HG03159 (cell line): ENCODE measurements at regions not wholly inside any gene's neighbourhood (a gene's known extent, or its start where the extent isn't known, plus 50 kb on each side); places are given as distances from the start of the nearest gene placed in this dataset.
"Not testable (repeated sequence)": the region's sequence is repeated elsewhere in the genome, so short reads cannot be mapped to it uniquely, and the experiment has no call there.

ENCODE experiments used
- ATAC-seq: cut with Tn5 transposase; IDR thresholded peaks from one replicate; pipeline ENCODE4 v1.9.1; 2021; ENCODE audit warnings: mild to moderate bottlenecking, moderate library complexity; ENCODE audit not compliant: unreplicated experiment

DNA sequence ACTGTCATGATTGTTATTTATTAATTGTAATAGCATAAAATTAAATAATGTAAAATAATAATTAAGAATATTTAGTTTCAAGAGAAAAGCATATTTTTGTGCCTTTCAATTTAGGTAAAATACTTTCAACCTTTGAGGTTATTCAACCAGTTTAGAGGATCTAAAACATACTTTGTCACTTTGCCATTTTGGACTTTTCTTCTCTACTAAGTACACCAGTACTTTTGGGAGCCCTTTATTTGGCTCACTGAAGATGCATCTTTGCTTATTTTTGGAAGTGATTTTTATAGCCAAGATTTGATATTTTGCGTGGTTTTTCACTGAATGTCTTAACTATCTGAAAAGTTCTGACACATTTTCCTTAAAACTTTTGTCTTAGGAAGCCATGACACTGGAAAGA is 860.5 kb downstream of the SORCS1 start:
- ATAC-seq: no peak

DNA sequence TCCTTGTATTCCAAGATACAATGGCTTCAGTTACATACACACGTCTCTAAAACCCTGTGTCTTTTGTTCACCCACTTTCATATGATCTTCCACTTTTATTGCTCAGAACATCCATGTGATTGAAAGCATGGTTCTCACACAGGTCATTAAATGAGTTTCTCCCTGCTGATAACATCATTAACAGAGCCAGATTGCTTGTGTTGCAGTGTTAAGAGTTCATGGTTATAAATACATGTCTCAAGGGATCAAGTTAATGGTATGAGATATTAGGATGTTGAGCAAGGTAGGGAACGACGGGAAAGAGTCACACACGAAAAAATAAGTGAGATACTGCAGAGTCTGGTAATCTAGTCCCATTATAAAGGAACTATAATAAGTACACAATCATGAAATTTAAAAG is 861.5 kb downstream of the SORCS1 start:
- no peak for ATAC-seq

DNA sequence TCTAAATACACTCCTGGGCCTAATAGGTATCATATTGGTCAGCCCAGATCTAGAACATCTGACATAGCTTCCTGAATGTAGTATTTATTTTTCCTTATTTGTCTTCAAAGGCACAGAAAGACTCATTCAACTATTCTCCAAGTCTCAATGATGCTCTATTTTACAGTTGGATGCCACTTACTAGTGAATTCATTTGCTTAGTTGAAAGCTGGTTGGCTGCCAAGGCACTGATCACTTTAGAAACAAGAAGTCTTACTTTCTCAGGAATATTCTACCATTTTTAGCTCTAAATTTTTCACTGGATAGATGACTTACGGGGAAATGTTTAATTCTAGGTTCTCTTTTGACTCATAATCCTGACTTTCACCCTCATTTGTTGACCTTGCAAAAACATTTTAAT is 863.4 kb downstream of the SORCS1 start:
- ATAC-seq: no peak

DNA sequence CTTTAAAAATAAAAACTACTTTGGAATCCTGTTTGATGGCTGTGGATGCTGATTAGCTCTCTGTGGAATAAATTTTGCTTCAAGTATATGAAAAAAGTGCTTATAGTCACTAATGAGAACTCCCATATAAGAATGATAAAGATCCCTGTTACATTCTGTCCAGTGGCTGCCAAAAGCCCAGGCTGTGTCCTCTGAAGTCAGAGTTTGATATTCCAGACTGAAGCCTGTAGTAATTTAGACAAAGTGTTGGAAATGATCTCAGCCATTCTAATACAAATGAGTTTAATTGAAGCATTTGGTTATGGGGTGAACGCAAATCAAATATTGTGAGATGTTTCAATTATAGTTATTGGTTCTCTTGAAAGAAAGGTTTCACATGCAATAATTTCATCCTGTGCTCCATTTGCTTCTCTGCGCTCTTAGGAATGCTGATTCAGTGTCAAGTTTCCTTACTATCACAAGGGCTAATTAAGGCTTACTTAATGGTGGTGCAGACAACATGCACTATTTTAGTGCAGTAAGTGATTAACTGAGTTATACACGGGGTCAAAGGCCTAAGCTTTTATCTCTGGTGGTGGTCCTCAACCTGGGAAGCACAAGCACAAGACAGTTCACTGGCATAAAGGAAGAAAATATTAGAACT is 867.6 kb downstream of the SORCS1 start:
- no peak for ATAC-seq

DNA sequence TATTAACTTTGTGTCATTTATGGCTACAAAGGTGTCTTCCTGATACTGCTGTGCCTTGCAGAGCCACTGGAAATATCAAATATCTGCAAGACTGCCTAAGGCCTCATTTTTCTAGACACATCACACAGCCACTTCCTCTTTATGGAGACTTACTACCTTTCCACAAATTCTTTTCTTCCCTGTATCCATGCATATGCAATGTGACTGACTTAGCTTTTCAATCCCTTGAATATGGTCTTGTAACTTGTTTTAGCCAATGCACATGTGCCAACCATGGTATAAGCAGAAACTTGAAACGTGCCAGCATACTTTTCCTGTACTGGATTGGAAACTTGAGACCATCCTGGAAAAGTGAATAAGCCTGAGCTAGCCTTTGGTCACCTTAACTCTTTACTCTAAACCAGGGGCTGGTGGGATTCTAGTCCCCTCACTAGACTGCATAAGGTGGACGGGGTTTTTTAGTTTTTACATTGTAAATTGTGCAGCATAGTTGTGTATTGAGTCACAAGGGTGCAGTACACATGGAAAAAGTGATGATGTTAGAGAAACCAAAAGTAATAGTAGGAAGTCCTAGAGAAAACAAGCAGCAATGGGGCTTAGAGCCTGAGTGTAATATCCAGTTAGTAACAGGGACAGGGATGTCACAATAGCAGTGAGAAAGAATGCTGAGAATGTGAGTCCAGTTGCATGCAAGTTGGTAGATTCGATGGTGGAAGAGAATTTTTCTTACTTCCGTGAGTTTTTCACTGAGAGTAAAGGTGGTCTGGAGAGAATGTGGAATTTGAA is 879.5 kb downstream of the SORCS1 start:
- no peak for ATAC-seq

GRCh38 chr10:106280896-106281460 is 883.5 kb downstream of the SORCS1 start:
- no peak for ATAC-seq

GRCh38 chr10:106278383-106278782 is 886.1 kb downstream of the SORCS1 start:
- no peak for ATAC-seq

GRCh38 chr10:106271237-106271636 is 893.3 kb downstream of the SORCS1 start:
- no peak for ATAC-seq

DNA sequence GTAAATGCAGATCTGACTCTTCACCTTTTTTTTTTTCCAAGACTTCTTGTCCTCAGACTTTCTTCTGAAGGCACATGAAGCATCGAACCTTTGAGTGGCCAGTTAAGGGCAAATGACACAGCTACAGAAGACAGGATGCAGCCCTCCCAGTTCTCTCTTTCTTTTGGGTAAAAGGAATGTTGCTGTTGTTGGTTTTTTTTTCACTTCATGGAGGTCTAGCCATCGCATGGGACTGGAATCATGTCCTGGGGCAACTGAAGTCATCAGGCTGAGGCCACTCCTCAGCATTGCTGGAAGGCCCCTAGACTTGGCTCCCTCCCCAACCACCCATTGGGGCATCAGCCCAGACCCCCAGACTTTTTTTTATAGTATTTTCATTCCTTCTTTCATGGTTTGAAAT is 896.5 kb downstream of the SORCS1 start:
- no peak for ATAC-seq

GRCh38 chr10:106267591-106267990 is 896.9 kb downstream of the SORCS1 start:
- ATAC-seq: no peak

DNA sequence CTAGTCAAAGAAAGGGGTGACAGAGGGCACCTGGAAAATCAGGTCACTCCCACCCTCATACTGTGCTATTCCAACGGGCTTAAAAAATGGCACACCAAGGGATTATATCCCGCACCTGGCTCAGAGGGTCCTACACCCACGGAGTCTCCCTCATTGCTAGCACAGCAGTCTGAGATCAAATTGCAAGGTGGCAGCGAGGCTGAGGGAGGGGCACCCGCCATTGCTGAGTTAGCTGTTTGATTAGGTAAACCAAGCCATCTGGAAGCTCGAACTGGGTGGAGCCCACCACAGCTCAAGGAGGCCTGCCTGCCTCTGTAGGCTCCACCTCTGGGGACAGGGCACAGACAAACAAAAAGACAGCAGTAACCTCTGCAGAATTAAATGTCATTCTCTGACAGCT is 907.1 kb downstream of the SORCS1 start:
- ATAC-seq: not testable (repeated sequence)

DNA sequence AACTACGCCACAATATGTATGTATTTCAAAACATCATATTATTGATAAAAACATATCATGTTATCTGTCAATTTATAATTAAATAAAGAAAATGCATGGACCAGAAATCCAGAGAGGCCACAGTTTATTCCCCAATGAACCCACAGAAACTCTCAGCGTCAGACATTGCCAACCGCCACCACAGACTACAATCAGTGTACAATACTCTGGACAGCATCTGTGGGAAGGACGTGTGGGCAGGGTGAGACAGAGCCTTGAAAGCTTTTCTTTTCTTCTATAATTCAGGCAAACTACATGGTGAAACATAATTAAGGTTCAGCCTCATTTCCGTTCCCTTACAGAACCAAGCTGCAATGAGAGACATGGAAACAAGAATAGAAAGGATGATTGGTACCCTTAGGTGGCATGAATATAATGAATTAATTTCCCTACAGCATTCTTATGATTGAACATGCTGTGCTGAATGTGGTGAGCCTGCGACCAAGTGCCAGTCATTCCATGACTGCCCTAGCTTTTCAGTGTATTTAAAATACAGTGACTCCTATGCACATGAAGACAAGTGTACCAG is 909.3 kb downstream of the SORCS1 start:
- ATAC-seq: no peak

DNA sequence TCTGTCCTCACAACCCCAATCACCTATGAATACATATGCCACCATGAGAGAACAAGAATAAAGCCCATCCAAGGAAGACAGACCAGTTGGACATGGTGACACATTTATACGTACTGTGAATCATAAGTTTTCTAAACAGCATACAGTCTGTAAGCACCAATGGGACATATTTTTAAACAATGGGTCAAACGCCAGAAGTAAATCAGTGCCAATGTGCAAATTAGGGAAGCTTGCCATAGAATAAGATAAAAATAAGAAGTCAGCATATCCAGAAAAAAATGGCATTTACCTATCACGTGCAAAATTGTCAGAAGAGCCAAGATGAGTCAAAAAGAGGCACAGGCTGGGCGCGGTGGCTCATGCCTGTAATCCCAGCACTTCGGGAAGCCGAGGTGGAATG is 910.4 kb downstream of the SORCS1 start:
- ATAC-seq: no peak

DNA sequence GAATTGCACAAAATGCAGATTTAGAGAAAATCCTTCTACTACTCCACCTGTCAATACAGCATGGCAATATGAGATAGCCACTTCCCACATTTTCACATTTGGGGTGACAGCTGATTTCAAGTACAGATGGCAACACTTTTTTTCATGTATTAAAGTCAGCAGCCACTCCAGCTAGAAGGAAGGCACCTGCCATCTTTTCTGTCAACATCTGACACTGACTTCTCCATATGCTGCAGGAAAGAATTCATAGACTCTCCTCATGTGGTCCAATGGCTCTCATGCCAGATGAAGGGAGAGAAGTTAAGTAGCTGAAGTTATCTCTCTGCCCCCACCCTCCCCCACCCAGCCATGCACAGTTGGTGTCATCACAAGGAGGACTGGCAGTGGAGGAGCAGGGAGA is 912.0 kb downstream of the SORCS1 start:
- ATAC-seq: no peak

- no peak for ATAC-seq
Measured at GRCh38 chr10:106251573-106251972, 912.9 kb downstream of the SORCS1 start.

DNA sequence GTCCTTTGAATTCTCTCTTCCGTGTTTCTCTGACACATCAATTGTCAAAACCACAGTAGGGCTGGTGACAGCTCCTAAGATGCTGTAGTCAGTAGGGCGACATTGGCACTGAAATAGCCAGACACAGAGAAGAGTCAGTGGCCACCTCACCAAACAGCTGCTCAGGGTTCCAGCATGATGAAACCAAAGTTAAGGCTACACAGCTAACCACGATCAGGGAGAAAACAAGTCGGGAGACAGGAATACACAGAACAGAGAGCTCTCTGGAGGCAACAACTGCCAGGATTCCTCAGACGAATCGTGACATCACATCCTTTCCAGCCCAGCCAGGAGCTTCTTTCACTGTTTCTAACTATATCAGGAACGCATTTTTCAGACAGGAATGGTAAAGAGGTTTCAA is 922.2 kb downstream of the SORCS1 start:
- ATAC-seq: no peak

DNA sequence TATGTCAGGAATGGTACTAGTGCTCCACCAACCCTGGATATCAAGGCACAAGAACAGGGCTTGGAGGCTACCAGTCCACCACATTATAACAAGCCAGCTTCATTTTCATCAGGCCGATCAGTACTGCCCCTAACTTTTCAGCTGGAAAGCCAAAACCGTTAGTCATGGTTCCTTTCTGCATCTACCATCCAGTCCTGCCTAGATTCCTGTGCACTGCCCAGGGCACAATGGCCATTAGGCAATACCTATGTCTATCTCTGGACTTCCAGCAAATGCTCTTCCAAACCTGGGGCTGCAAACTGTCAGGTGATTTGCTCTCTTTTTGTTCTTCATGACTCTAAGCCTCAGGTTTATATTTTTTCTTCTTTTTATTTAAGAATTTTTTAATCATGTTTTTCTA is 937.7 kb downstream of the SORCS1 start:
- no peak for ATAC-seq

- no peak for ATAC-seq
Measured at GRCh38 chr10:106226142-106226541, 938.4 kb downstream of the SORCS1 start.

- no peak for ATAC-seq
Measured at GRCh38 chr10:106224676-106225075, 939.8 kb downstream of the SORCS1 start.

DNA sequence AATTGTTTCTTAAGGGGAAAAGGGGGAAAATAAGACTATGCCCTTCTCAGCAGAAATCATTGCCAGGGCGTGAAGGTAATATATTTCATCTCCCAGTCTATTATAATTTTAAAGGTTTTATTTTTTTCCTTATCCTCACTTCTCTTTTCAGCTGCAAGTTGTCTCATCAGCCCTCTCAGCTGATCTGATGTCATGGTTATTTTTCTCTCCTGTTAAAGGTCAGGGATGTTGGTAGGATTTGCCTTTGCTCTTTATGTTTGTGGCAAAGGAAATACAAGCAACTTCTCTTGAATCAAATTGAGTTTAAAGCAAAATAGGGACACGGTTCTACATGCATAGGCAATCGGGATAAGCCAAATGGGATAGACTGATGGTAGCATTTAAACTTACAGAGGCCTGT is 946.9 kb downstream of the SORCS1 start:
- no peak for ATAC-seq

GRCh38 chr10:106216085-106216484 is 948.4 kb downstream of the SORCS1 start:
- ATAC-seq: no peak

GRCh38 chr10:106214243-106214642 is 950.3 kb downstream of the SORCS1 start:
- ATAC-seq: no peak
